Astrocyte of the cerebellum (primary cell): ENCODE measurements at regions not wholly inside any gene's neighbourhood (a gene's known extent, or its start where the extent isn't known, plus 50 kb on each side); places are given as distances from the start of the nearest gene placed in this dataset.
"Not testable (repeated sequence)": the region's sequence is repeated elsewhere in the genome, so short reads cannot be mapped to it uniquely, and the experiment has no call there.

ENCODE experiments used
- DNase-seq: peaks from one replicate; pipeline ENCODE4 v3.0.0-alpha.2; 2011; ENCODE audit warnings: low read depth
- H3K4me3 ChIP-seq: 2 replicates; pipeline ENCODE4 v1.5.1; 2011; ENCODE audit warnings: mild to moderate bottlenecking, low read depth, low read length, moderate library complexity
- CTCF ChIP-seq: IDR thresholded peaks from 2 replicates; pipeline ENCODE4 v1.5.1; 2012; ENCODE audit warnings: low read length, low read depth, moderate library complexity, mild to moderate bottlenecking; ENCODE audit errors: missing control alignments
- in situ Hi-C: cut with HindIII; loops from 2 replicates; pipeline ENCODE4 v1.10.0; 2017; ENCODE audit warnings: low sequenced_read_pairs

- TF ChIP-seq CTCF: no peak
- no peak overlapping the region for H3K4me3 ChIP-seq
- in situ Hi-C loops: no loop called here
- no peak for DNase-seq
These were observed 143.8 kb upstream of the RXFP2 start for GRCh38 chr13:31595563-31595962.

- no peak for TF ChIP-seq CTCF
- in situ Hi-C loops: no loop called here
- no peak overlapping the region for H3K4me3 ChIP-seq
- no peak for DNase-seq
These were observed 140.3 kb upstream of the RXFP2 start for GRCh38 chr13:31598990-31599389.

- no peak overlapping the region for H3K4me3 ChIP-seq
- in situ Hi-C loops: no loop called here
- DNase-seq: no peak
- no peak for TF ChIP-seq CTCF
These were observed 134.1 kb upstream of the RXFP2 start for GRCh38 chr13:31605076-31605860.

- H3K4me3 ChIP-seq, DNase-seq, in situ Hi-C loops: not testable (repeated sequence)
These were observed 131.8 kb upstream of the RXFP2 start for GRCh38 chr13:31607531-31607930.

- in situ Hi-C loops, DNase-seq: not testable (repeated sequence)
These were observed 130.5 kb upstream of the RXFP2 start for GRCh38 chr13:31608780-31609179.

GRCh38 chr13:31610270-31610998 is 128.9 kb upstream of the RXFP2 start:
- DNase-seq: no peak
- no peak for TF ChIP-seq CTCF
- no peak overlapping the region for H3K4me3 ChIP-seq
- in situ Hi-C loops: no loop called here

More at GRCh38 chr13:31608780-31609179, 130.5 kb upstream of the RXFP2 start:
- not testable (repeated sequence) for H3K4me3 ChIP-seq

- in situ Hi-C loops: no loop called here
- no peak overlapping the region for H3K4me3 ChIP-seq
- no peak for TF ChIP-seq CTCF
- no peak for DNase-seq
These were observed 128.1 kb upstream of the RXFP2 start for GRCh38 chr13:31611214-31611613.
